ENCODE measurements at regions not wholly inside any gene's neighbourhood (a gene's known extent, or its start where the extent isn't known, plus 50 kb on each side); places are given as distances from the start of the nearest gene placed in this dataset.

DNA sequence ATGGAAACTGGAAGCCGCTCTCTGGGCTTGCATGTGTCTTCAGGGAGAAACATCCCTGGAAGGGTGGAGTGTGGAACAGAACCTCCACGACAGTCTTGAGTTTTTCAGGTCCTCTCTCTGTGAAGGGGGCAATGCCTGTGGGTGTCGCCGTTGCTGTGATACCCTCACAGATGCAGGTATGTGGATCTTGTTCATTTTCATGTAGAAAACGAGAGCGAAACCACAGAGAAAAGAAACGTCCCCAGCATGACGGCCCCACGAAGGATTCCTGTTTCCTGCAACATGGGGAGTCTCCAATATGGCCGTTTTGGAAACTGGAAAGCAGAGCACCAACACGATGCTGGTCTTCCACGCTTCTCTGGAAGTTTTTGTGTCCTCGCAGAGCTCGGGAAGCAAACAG lies 187.9 kb downstream of the ALG10 start:
- Histone ChIP-seq H3K36me3 (ENCODE audit: control insufficient read depth in 4 of 4, insufficient read depth in 3 of 4, low read depth in 1 of 4, low read length in 3 of 4) (no peaks in the 10 kb centered on the region), H3K4me3 (ENCODE audit: low read depth in 1 of 3, low read length in 3 of 3) (no peak overlapping the region), H3K27me3 (ENCODE audit: control insufficient read depth in 4 of 4, insufficient read depth in 4 of 4, low read length in 3 of 4) (no peaks in the 10 kb centered on the region), H3K27ac (ENCODE audit: low read depth in 1 of 2, low read length in 2 of 2) (no peak overlapping the region), H3K9ac (ENCODE audit: low read depth in 1 of 2, low read length in 2 of 2) (no peak overlapping the region), H3K9me3 (ENCODE audit: control insufficient read depth in 4 of 4, low read length in 3 of 4) (no peaks in the 10 kb centered on the region), H3K4me1 (ENCODE audit: control insufficient read depth in 4 of 4, insufficient read depth in 4 of 4, low read length in 3 of 4) (no peaks in the 10 kb centered on the region)
- no peak for TF ChIP-seq RXRA (IDR thresholded peaks at IDR 0.05)
- no peak for TF ChIP-seq RAD21 (IDR thresholded peaks at IDR 0.05)
- no peak for TF ChIP-seq HNF4A (conservative IDR thresholded peaks at IDR 0.05)
- TF ChIP-seq, protein P1, sequence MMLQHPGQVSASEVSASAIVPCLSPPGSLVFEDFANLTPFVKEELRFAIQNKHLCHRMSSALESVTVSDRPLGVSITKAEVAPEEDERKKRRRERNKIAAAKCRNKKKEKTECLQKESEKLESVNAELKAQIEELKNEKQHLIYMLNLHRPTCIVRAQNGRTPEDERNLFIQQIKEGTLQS (IDR thresholded peaks at IDR 0.05) = no peak
- TF ChIP-seq YY1 (IDR thresholded peaks at IDR 0.05) = no peak
- no peak for TF ChIP-seq SP1 (IDR thresholded peaks at IDR 0.05)
- TF ChIP-seq, protein P2, sequence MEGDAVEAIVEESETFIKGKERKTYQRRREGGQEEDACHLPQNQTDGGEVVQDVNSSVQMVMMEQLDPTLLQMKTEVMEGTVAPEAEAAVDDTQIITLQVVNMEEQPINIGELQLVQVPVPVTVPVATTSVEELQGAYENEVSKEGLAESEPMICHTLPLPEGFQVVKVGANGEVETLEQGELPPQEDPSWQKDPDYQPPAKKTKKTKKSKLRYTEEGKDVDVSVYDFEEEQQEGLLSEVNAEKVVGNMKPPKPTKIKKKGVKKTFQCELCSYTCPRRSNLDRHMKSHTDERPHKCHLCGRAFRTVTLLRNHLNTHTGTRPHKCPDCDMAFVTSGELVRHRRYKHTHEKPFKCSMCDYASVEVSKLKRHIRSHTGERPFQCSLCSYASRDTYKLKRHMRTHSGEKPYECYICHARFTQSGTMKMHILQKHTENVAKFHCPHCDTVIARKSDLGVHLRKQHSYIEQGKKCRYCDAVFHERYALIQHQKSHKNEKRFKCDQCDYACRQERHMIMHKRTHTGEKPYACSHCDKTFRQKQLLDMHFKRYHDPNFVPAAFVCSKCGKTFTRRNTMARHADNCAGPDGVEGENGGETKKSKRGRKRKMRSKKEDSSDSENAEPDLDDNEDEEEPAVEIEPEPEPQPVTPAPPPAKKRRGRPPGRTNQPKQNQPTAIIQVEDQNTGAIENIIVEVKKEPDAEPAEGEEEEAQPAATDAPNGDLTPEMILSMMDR (IDR thresholded peaks at IDR 0.05; ENCODE audit: low read depth, low read length, missing input control) = no peak
- 83% methylated on average over 14 of the region's 14 CpGs for WGBS
- DNase-seq (ENCODE audit: low spot score) = no peak

DNA sequence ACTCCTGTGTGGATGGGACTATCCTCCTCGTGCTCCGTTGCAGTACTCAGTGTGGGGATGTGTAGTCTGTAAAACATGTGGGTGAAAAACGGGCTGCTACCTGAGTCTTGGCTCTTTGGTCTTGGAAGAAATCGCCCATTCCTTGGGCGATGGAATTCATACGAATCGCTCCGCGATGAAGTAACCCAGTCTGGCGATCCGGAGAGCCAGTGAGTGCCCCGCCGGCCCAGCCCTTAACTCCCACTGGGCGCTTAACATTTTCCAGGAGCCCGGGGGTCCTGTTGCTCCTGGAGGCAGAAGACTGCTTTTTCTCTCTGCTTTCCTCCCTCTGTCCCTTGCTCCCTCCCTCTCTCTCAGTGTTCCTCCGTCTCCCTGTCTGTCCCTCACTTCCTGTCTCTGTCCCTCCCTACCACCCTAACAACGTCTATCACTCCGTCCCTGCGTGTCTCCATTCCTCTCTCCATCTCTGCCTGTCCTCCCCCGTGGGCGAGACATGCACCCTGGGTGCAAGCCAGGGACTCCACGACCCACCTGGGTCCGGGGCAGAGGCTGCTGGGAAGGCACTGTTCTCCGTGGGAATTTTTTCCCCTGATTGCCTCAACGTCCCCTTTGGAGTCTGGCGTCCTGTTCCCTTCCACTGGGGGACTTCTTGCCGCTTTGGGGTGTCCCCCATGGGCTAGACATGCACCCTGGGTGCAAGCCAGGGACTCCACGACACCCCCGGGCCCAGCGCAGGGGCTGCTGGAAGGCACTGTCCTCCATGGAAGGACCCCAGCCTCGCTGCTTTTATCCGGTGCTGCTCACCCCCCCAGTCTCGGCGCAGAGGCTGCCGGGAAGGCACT lies 188.6 kb downstream of the ALG10 start:
- DNase-seq (ENCODE audit: low spot score) = no peak
- Histone ChIP-seq H3K27ac (ENCODE audit: low read depth in 1 of 2, low read length in 2 of 2) (no peak overlapping the region), H3K4me1 (ENCODE audit: control insufficient read depth in 4 of 4, insufficient read depth in 4 of 4, low read length in 3 of 4) (no peaks in the 10 kb centered on the region), H3K36me3 (ENCODE audit: control insufficient read depth in 4 of 4, insufficient read depth in 3 of 4, low read depth in 1 of 4, low read length in 3 of 4) (no peaks in the 10 kb centered on the region), H3K4me3 (ENCODE audit: low read depth in 1 of 3, low read length in 3 of 3) (no peak overlapping the region), H3K27me3 (ENCODE audit: control insufficient read depth in 4 of 4, insufficient read depth in 4 of 4, low read length in 3 of 4) (no peaks in the 10 kb centered on the region), H3K9ac (ENCODE audit: low read depth in 1 of 2, low read length in 2 of 2) (no peak overlapping the region), H3K9me3 (ENCODE audit: control insufficient read depth in 4 of 4, low read length in 3 of 4) (no peaks in the 10 kb centered on the region)
- no peak for TF ChIP-seq EGR1 (IDR thresholded peaks at IDR 0.05; ENCODE audit: low read depth in 2 of 2)
- TF ChIP-seq GABPA (IDR thresholded peaks at IDR 0.05 in 1 of 2, conservative IDR thresholded peaks at IDR 0.05 in 1 of 2) = no peak
- no peak for TF ChIP-seq JUND (IDR thresholded peaks at IDR 0.05)
- no peak for TF ChIP-seq YY1 (IDR thresholded peaks at IDR 0.05)
- TF ChIP-seq, protein P3, sequence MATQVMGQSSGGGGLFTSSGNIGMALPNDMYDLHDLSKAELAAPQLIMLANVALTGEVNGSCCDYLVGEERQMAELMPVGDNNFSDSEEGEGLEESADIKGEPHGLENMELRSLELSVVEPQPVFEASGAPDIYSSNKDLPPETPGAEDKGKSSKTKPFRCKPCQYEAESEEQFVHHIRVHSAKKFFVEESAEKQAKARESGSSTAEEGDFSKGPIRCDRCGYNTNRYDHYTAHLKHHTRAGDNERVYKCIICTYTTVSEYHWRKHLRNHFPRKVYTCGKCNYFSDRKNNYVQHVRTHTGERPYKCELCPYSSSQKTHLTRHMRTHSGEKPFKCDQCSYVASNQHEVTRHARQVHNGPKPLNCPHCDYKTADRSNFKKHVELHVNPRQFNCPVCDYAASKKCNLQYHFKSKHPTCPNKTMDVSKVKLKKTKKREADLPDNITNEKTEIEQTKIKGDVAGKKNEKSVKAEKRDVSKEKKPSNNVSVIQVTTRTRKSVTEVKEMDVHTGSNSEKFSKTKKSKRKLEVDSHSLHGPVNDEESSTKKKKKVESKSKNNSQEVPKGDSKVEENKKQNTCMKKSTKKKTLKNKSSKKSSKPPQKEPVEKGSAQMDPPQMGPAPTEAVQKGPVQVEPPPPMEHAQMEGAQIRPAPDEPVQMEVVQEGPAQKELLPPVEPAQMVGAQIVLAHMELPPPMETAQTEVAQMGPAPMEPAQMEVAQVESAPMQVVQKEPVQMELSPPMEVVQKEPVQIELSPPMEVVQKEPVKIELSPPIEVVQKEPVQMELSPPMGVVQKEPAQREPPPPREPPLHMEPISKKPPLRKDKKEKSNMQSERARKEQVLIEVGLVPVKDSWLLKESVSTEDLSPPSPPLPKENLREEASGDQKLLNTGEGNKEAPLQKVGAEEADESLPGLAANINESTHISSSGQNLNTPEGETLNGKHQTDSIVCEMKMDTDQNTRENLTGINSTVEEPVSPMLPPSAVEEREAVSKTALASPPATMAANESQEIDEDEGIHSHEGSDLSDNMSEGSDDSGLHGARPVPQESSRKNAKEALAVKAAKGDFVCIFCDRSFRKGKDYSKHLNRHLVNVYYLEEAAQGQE (IDR thresholded peaks at IDR 0.05) = no peak
- TF ChIP-seq, protein P4, sequence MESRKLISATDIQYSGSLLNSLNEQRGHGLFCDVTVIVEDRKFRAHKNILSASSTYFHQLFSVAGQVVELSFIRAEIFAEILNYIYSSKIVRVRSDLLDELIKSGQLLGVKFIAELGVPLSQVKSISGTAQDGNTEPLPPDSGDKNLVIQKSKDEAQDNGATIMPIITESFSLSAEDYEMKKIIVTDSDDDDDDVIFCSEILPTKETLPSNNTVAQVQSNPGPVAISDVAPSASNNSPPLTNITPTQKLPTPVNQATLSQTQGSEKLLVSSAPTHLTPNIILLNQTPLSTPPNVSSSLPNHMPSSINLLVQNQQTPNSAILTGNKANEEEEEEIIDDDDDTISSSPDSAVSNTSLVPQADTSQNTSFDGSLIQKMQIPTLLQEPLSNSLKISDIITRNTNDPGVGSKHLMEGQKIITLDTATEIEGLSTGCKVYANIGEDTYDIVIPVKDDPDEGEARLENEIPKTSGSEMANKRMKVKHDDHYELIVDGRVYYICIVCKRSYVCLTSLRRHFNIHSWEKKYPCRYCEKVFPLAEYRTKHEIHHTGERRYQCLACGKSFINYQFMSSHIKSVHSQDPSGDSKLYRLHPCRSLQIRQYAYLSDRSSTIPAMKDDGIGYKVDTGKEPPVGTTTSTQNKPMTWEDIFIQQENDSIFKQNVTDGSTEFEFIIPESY (IDR thresholded peaks at IDR 0.05) = no peak
- TF ChIP-seq TAF1 (conservative IDR thresholded peaks at IDR 0.05) = no peak
- TF ChIP-seq FOXA2 (IDR thresholded peaks at IDR 0.05) = no peak
- no peak for TF ChIP-seq NR2F2 (IDR thresholded peaks at IDR 0.05)
- WGBS = 90% methylated on average over 35 of the region's 35 CpGs
